ENCODE measurements at regions not wholly inside any gene's neighbourhood (a gene's known extent, or its start where the extent isn't known, plus 50 kb on each side); places are given as distances from the start of the nearest gene placed in this dataset.

- no peak for DNase-seq
These were observed 190.3 kb upstream of the CDYL start for GRCh38 chr6:4585682-4586468.

- DNase-seq: no peak
These were observed 191.4 kb upstream of the CDYL start for GRCh38 chr6:4584801-4585200.

DNA sequence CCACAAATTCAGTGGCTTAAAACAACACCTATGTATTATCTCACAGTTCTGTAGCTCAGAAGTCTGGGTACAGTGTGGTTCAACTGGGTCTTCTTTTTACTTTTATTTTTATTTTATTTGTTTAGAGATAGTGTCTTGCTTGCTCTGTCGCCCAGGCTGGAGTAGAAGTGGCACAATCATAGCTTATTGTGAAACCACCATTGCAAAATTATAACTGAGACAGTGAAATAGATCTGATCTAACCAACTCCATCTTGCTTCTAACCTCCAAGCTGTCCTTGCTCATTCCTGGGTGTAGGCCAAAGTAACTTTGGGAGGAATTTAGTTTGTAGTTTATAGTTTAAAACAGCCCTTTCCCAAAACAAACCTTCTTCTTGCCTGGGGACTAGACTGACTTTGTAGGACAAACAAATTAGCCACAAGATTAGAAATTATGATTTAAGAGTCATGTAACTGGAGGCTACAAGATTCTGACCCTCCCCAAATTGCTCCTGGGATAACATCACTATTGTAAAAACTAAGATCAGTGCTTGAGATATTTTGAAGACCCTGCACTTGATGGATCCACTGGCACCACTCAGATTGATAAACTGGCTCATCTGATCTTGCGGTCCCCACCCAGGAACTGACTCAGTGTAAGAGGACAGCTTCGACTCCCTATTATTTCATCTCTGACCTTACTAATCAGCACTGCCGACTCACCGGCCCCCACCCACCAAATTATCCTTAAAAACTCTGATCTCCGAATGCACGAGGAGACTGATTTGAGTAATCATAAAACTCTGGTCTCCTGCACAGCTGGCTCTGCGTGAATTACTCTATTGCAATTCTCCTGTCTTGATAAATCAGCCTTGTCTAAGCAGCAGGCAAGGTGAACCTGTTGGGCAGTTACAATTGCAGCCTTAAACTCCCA lies 193.4 kb upstream of the CDYL start:
- DNase-seq: no peak

GRCh38 chr6:4581468-4582385 lies 194.5 kb upstream of the CDYL start:
- DNase-seq: no peak

DNA sequence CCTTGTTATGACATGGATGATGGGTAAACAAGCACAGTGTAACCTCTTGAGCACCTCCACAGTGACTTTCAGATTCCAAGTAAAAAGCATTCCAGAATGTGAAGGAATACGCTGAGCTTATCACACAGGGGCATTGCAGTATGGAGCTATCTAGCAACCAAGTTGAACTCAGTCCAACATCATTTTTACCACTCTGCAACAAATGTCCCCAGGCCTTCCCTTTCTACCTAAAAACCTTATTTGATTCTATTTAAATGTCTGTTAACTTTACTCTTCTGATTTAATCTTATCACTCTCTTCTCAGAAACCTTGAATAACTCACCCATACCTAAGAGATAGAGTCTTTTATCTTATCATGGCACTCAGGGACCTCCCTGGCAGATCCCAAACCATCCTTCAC lies 195.8 kb upstream of the CDYL start:
- no peak for DNase-seq

DNA sequence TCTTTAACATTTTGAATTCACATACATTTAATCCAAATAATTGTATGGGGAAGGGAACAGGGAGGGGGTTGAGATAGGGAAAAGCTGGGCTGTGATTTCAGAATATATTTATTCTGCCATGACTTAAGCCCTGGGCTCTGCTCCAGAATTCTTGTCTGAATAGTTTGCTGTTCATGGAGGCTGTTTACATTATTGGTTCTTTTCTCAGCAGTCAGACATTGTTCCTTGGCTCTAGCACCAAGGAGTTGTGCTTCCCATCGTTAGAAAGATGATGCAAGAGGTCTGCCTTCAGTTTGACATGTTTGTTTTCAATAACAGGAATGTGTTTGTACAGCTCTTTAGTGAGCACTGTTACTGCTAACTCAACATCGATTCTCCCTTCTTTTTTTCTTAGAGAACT lies 198.8 kb upstream of the CDYL start:
- DNase-seq: no peak

DNA sequence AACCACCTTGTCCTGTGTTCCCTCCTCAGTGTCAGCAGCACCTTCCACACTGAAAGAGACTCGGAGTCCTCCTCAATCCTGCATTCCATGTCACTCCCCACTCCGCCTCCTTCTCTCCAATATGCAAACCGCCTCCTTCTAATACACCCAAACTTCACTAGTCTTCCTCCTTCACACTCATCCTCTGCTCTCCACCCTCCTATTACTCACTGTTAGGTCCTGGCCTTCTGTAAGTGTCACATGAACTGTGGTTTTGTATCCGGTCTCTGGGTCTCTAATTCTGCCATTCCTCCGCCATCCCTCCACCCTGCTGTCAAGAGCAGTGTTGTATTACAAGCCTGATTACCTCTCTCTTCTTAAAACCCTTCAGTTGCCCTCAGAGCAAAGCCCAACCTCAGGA lies 200.5 kb upstream of the CDYL start:
- no peak for DNase-seq

DNA sequence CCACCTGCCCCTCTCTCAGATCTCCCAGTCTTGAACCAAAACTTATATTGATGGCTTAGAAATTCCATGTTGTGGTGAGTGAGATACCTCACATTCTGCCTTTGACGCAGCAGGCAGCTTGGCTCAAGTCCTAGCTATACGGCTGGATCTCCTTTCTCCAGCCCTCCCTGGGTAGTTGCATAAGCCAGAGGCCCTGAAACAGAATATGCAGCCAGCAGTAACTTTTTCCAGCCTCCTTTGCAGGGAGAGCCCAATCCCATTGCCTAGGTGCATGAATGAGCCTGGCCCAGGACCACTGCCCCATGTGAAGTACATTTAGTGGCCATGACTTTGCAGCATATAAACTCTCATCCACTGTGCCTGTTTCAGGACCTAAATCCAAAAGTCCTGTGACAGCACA lies 202.2 kb upstream of the CDYL start:
- no peak for DNase-seq

GRCh38 chr6:4571011-4571410 lies 205.2 kb upstream of the CDYL start:
- DNase-seq: no peak

GRCh38 chr6:4568138-4568537 lies 208.1 kb upstream of the CDYL start:
- DNase-seq: no peak

DNA sequence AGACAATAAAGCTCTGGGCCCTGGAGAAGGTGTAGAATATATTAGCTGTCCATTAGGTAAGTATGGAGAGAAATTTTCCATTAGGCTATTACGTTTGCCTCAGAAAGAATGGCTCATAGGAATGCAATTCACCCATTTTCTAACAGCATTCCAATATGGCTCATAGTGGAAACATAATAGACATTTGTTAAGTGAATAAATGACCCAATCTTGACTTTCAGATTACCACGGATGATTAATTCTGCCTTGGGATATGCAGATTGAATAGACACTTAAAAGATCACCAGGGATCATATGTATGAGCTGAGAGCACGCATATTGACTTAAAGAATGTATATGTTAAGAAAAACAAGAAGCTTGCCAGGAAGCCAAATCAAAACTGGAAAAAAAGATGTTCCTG lies 209.1 kb upstream of the CDYL start:
- no peak for DNase-seq

DNA sequence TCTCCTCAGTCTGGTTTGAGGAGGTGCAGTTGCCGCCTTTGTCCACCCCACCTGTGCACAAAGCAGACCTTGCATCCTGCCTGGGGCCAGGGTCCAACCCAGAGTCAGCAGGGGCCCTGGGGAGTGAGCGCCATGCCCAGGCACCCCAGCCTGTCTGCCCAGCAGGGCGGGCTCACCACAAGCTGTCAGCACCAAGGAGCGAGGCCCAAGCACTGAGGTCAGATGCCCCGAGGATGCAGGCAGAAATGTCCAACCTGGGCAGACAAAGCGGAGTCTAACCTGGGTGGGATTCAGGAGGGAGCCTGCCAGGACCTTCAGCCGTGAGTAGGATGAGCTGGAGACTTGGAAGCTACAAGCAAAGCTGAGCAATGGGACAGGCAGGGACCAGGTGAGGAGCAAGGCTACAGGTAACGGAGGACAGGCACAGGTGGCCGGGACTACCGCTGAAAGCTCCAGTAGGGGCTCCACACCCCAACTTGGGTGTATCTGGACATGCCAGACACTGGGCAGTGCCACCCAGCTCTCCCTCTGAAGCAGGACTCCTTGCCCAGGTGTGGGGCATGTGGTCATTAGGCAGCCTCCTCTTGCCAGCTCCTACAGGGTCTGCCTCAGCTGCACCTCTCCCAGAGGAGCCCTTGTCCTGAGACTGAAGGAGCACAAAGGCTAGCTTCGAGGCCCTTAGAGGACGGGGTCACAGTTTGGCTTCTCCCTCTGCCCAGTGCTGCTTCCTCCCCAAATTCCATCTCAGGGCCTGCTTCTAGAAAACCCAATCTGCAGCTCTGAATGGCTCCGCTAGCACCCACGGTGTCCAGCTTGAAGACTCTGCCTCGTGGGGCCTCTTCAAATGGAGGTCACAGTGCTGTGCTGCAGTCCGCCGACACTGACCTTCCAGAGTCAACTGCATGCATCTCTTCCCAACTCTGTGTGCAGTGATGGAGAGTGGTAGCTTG lies 210.6 kb upstream of the CDYL start:
- no peak for DNase-seq

- DNase-seq: no peak
These were observed 211.4 kb upstream of the CDYL start for GRCh38 chr6:4564801-4565271.

DNA sequence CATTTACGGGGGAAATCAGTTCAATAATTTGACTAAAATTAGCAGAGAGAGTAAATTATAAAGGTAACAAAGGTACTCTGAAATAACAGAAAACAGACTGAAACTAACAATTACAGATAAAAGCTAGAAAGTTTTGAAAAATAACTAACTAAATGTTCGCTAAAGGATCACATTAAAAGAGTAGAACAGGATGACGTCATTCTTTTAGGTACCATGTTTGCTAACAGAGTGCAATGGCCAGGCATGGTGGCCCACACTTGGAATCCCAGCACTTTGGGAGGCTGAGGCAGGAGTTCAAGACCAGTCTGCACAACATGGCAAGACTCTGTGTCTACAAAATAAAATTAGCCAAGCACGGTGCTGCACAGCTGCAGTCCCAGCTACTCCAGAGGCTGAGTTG lies 212.3 kb upstream of the CDYL start:
- no peak for DNase-seq

- DNase-seq: no peak
These were observed 213.0 kb upstream of the CDYL start for GRCh38 chr6:4563156-4563555.

- DNase-seq: no peak
These were observed 214.3 kb upstream of the CDYL start for GRCh38 chr6:4561773-4562400.

DNA sequence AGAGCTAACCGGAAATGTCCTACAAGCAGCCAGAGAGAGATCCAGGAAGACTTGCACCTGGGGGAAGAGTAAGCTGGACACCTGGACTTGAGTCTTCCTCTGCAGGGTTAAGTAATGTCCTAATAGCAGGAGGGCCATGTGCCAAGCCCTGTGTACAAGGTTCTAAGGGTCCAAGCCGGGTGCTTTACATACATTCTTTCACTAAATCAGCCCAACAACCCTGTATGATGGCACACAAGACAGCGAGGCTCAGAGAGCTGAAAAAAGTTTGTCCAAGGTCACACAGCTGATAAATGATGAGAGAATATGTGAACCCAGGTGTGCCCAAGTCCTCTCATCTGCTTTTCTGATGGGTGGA lies 215.1 kb upstream of the CDYL start:
- DNase-seq: no peak

DNA sequence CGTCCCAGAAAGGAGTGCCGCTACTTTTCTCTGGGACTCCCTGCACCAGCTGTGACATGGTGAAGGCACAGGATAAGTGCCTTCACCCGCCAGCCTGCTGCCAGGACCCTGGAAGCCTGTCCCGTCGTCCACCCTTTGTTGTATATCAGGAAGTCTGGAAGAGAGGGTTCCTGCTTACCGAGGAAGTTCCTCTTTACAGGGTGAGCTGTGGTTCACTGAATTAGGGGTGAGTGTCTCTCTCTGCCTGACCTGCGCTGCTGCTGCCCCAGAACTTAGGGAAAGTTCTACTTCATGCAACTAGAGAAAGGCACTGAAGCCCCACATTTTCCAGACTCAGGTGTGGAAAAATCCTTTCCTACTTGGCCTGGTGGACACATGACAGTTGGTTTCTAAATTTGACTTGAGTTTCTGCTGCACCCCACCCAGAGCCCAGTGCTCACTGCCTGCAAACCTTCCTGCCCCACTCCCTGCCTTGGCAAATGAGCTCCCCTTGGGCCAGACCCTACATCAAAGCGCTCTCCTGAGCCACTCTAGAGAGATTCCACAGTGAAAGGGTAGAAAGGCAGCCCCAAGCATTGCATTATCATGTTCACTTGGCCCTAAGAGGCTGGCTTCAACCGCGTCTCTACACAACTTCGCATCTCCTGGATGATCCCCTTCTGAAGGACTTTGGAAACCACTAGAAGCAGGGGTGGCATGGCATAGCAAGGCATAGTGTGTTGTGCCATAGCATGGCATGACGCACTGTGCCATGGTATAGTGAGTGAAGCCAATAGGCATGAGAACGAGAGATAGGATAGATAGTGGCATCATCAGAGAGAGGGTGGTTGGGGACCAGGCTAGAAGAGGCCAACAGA lies 215.8 kb upstream of the CDYL start:
- no peak for DNase-seq

GRCh38 chr6:4559281-4559875 lies 216.8 kb upstream of the CDYL start:
- no peak for DNase-seq

DNA sequence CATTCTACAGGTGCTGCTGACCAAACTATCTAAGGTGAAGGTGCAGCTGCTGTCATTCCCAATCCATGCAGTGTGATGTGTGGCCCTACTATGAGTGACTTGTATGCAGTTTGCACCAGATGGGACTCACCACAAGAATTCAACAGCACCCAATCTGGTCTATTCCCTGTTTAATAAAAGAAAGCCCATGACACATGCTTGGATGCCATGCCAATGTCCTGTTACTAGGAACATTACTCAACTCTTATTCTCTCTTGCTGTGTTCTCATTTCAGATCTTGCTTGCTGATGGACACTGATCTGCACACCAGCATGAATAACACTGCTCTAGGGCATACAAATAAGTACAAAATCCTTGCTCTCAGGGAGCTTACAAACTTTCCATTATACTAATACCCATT lies 221.6 kb upstream of the CDYL start:
- DNase-seq: no peak
